Fibroblast of mammary gland (primary cell): ENCODE measurements at regions not wholly inside any gene's neighbourhood (a gene's known extent, or its start where the extent isn't known, plus 50 kb on each side); places are given as distances from the start of the nearest gene placed in this dataset.

Experiments used
- DNase-seq: peaks from one replicate; pipeline ENCODE4 v3.0.0-alpha.2; 2010; ENCODE audit warnings: low read depth
- H3K4me3 ChIP-seq: 2 replicates; pipeline ENCODE4 v1.5.1; 2011; ENCODE audit warnings: low read depth, mild to moderate bottlenecking, low read length, moderate library complexity; ENCODE audit not compliant: control insufficient read depth
- TF ChIP-seq, protein P1 (sequence below): conservative IDR thresholded peaks from 2 replicates; pipeline ENCODE4 v1.5.1; 2011; ENCODE audit warnings: low read depth, low read length, inconsistent platforms; ENCODE audit not compliant: control insufficient read depth, insufficient read depth

DNA sequence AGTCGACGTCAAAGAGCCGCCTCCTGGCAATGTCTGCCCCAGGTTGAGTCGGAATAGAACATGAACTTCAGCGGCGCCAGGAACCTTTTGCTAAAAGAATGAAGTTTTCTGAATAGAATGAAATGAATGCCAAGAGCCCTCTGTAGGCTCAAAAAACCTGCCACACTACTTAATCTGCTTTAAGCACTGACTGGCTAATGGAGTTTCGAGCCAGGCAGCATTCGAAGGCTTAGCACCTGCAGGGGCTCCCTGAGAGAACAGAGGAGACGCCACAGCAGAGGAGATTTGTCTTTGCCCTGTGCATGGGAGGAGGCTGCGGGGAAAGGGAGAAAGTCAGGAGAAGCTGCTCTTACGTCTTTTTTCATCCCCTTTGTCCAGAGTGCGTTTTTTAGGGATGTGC is 641.7 kb downstream of the AJAP1 start:
- TF ChIP-seq, protein P1, sequence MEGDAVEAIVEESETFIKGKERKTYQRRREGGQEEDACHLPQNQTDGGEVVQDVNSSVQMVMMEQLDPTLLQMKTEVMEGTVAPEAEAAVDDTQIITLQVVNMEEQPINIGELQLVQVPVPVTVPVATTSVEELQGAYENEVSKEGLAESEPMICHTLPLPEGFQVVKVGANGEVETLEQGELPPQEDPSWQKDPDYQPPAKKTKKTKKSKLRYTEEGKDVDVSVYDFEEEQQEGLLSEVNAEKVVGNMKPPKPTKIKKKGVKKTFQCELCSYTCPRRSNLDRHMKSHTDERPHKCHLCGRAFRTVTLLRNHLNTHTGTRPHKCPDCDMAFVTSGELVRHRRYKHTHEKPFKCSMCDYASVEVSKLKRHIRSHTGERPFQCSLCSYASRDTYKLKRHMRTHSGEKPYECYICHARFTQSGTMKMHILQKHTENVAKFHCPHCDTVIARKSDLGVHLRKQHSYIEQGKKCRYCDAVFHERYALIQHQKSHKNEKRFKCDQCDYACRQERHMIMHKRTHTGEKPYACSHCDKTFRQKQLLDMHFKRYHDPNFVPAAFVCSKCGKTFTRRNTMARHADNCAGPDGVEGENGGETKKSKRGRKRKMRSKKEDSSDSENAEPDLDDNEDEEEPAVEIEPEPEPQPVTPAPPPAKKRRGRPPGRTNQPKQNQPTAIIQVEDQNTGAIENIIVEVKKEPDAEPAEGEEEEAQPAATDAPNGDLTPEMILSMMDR = no peak
- no peak overlapping the region for H3K4me3 ChIP-seq
- no peak for DNase-seq

DNA sequence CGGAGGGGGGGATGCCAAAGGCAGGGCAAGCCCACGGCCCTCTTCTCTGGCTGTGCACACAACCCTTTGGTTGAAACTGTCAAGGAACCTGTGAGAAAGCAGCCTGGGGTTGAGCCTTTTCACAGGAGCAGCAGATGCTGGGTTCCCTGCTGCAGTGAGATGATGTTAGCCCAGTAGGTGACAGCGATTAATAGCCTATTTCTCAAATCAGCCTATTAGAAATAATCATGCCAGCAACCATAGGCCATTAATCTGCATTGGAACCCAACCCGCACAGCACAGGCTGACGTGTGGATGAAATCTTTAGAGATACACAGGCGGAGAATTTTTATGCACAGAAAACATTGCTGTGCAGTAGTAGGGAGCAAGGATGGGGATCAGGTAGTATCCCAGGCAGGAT is 637.5 kb downstream of the AJAP1 start:
- TF ChIP-seq, protein P1 = no peak
- DNase-seq = no peak

DNA sequence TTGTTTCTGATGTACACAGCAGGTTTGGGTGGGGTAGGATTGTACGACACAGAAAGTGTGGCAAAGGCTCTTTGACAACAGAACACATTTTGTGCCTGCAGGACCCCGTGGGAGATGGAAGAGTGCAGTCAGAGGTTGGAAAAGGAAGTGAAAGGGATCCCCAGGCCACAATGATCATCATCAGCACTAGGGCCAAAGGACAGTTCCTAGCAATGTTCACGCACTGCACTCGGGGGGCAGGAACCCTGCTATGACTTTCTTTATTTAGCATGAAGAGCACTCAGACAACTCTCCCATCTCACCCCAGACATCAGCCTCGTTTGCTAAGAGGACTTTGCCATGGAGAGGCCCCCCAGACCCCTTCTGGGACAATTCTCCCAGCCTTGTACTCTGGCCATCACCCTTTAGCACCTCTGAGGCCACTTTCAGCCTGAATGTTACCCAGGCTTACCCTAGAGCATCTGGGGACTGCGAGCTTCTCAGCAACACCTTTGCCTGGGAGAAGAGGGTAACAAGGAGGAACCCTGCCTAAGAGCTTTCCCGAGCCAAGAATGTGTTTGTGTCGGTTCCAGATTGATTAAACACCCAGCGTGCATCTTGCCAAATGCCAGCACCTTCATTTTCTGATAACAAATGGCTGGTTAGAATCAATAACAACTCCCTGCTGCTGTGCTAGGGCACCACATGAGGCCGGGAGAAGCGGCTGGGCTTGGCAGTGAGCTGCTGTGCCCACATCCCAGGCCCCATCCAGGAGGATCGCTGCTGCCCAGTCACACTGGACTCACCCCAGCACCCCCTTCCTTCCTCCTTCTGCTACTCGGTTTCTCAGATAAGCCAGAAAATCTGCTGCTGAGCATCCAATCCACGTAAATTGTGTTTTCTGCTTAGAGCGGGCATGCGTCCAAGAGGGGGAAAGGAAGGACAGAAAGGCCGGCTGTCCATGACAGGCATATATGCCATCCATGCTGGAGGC is 633.1 kb downstream of the AJAP1 start:
- TF ChIP-seq, protein P1 = no peak
- H3K4me3 ChIP-seq = no peak overlapping the region
- no peak for DNase-seq

More for the DNA sequence above, 637.5 kb downstream of the AJAP1 start:
- H3K4me3 ChIP-seq = no peak overlapping the region

DNA sequence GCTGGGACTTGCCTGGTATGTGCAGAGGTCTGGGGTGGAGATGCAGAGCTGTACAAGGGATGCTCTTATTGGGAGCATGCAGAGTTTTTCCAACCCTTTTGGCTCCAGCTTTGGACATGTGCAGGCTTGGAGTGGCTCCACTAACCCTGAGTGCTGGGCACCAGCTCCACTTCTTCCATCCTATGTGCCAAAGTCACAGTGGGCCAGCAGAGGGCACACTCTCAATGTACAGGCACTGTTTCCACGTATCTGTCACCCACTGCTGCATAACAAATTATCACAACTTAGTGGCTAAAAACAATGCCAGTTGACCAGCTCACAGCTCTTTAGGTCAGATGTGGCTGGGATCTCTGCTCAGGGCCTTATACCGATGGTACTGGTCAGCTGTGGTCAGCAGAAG is 631.8 kb downstream of the AJAP1 start:
- TF ChIP-seq, protein P1 = no peak
- no peak for DNase-seq

DNA sequence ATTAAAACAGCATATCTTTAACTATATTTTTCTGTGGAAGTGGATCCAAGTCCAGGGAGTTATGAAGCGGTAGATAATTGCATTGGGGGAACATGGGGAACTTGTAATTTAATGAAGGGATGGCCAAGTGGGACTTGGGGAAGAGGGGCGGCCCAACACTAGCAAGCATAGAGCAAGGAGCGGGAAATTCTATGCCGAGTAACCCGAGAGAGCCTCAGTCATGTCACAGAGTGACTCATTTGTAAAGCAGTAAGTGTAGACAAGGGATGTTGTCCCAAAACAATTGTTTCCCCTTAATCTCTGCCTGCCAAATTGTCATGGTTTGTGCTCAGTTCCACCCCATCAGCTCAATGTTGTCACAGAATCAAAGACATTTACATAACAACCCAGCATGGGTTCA is 620.1 kb downstream of the AJAP1 start:
- H3K4me3 ChIP-seq = no peak overlapping the region
- no peak for DNase-seq
- TF ChIP-seq, protein P1 = no peak

More for the DNA sequence above, 631.8 kb downstream of the AJAP1 start:
- no peak overlapping the region for H3K4me3 ChIP-seq

DNA sequence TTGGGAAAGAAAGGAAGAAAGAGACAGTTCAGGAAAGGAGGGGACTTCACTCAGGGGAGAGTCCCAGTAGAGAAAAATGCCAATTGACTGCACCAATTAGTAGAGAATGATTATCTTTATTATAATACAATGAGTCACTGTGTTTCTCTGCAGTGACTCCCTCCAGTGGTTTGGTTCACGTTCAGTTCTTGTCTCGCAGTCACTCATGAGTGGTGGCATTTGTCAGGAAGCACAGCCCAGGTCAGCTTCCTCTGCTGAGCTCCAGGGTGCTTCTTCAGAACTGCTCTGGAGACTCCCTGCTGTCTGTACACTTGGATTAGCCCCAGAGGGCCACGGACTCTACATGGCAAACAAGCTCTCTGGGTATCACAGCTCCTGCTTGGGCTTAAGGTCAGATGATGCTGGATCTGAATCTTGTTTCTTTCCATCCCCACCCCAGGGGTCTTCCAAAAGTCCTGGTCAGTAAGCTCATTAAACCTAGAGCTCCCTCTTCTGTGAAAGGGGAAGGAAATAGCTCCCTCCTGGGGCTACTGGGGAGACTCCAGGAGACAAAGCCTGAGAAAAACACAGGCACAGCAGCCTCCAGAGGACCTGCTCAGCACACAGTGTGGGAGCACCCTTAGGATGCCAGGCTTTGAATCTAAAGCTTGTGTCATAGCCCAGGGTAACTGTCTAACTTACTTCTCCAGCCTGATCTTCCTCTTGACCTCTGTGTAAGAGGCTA is 619.0 kb downstream of the AJAP1 start:
- TF ChIP-seq, protein P1 = no peak
- DNase-seq = no peak
- H3K4me3 ChIP-seq = no peak overlapping the region
